ENCODE measurements at regions not wholly inside any gene's neighbourhood (a gene's known extent, or its start where the extent isn't known, plus 50 kb on each side); places are given as distances from the start of the nearest gene placed in this dataset.

GRCh38 chr2:126436411-126436810 lies 219.5 kb upstream of the GYPC start:
- Histone ChIP-seq H3K9me3 (no peaks in the 10 kb centered on the region), H3K4me1 (no peaks in the 10 kb centered on the region), H3K27me3 (no peaks in the 10 kb centered on the region), H3K27ac (no peak overlapping the region), H3K4me3 (no peak overlapping the region), H3K36me3 (no peaks in the 10 kb centered on the region)
- no peak for DNase-seq
- TF ChIP-seq CTCF (IDR thresholded peaks at IDR 0.05) (no peak), POLR2A (IDR thresholded peaks at IDR 0.05) (no peak)

GRCh38 chr2:126437016-126437415 lies 218.9 kb upstream of the GYPC start:
- Histone ChIP-seq H3K9me3 (no peaks in the 10 kb centered on the region), H3K36me3 (no peaks in the 10 kb centered on the region), H3K27me3 (no peaks in the 10 kb centered on the region), H3K4me1 (no peaks in the 10 kb centered on the region), H3K4me3 (no peak overlapping the region), H3K27ac (no peak overlapping the region)
- TF ChIP-seq POLR2A (IDR thresholded peaks at IDR 0.05) (no peak), CTCF (IDR thresholded peaks at IDR 0.05) (no peak)
- DNase-seq, result no peak

- Histone ChIP-seq H3K4me3 (no peak overlapping the region), H3K27me3 (no peaks in the 10 kb centered on the region), H3K27ac (no peak overlapping the region), H3K4me1 (no peaks in the 10 kb centered on the region), H3K36me3 (no peaks in the 10 kb centered on the region), H3K9me3 (no peaks in the 10 kb centered on the region)
- TF ChIP-seq CTCF (IDR thresholded peaks at IDR 0.05) (no peak), POLR2A (IDR thresholded peaks at IDR 0.05) (no peak)
- no peak for DNase-seq
Measured at GRCh38 chr2:126444512-126444911, 211.4 kb upstream of the GYPC start.

- Histone ChIP-seq H3K36me3 (no peaks in the 10 kb centered on the region), H3K27me3 (no peaks in the 10 kb centered on the region), H3K4me3 (no peak overlapping the region), H3K4me1 (no peaks in the 10 kb centered on the region), H3K27ac (no peak overlapping the region), H3K9me3 (no peaks in the 10 kb centered on the region)
- no peak for DNase-seq
- TF ChIP-seq CTCF (IDR thresholded peaks at IDR 0.05), result no peak
- TF ChIP-seq POLR2A (IDR thresholded peaks at IDR 0.05), result no peak
Measured at GRCh38 chr2:126446106-126446695, 209.8 kb upstream of the GYPC start.

- Histone ChIP-seq H3K4me3 (no peak overlapping the region), H3K36me3 (no peaks in the 10 kb centered on the region), H3K27ac (no peak overlapping the region), H3K27me3 (no peaks in the 10 kb centered on the region), H3K4me1 (no peaks in the 10 kb centered on the region), H3K9me3 (no peaks in the 10 kb centered on the region)
- DNase-seq, result no peak
- TF ChIP-seq CTCF (IDR thresholded peaks at IDR 0.05), result no peak
Measured at GRCh38 chr2:126448611-126449010, 207.3 kb upstream of the GYPC start.

- Histone ChIP-seq H3K4me1 (no peaks in the 10 kb centered on the region), H3K27me3 (no peaks in the 10 kb centered on the region), H3K9me3 (no peaks in the 10 kb centered on the region), H3K27ac (no peak overlapping the region), H3K4me3 (no peak overlapping the region), H3K36me3 (no peaks in the 10 kb centered on the region)
- TF ChIP-seq CTCF (IDR thresholded peaks at IDR 0.05), result no peak
- no peak for TF ChIP-seq POLR2A (IDR thresholded peaks at IDR 0.05)
- DNase-seq, result no peak
Measured at GRCh38 chr2:126449677-126450076, 206.3 kb upstream of the GYPC start.
